Activated CD4-positive, alpha-beta memory T cell treated with anti-CD3 and anti-CD28 coated beads for 36 hours (primary cell): ENCODE measurements at regions not wholly inside any gene's neighbourhood (a gene's known extent, or its start where the extent isn't known, plus 50 kb on each side); places are given as distances from the start of the nearest gene placed in this dataset.

Source experiments
- CTCF ChIA-PET: fragments of 350-600 bp; sonication (Branson Sonifier 250); formaldehyde crosslinking; loops from one replicate; lab custom pipeline; 2021; ENCODE audit warnings: antibody characterized with exemption, inconsistent platforms; lab: Charles Lee
- POLR2A ChIA-PET: fragments of 350-600 bp; sonication (Branson Sonifier 250); formaldehyde crosslinking; loops from one replicate; lab custom pipeline; 2021; ENCODE audit warnings: antibody characterized with exemption; lab: Charles Lee
- DNase-seq: peaks from one replicate; pipeline ENCODE4 v3.0.0-alpha.2; 2020
- H3K27ac Mint-ChIP-seq: one replicate; pipeline ENCODE4 v1.8.0; 2021; ENCODE audit warnings: mixed read lengths
- H3K27me3 Mint-ChIP-seq: one replicate; pipeline ENCODE4 v1.8.0; 2021; ENCODE audit warnings: mixed read lengths
- H3K36me3 Mint-ChIP-seq: one replicate; pipeline ENCODE4 v1.8.0; 2021; ENCODE audit warnings: mixed read lengths
- H3K4me1 Mint-ChIP-seq: one replicate; pipeline ENCODE4 v1.8.0; 2021; ENCODE audit warnings: low read depth, mixed read lengths
- H3K4me3 Mint-ChIP-seq: one replicate; pipeline ENCODE4 v1.8.0; 2021; ENCODE audit warnings: mild to moderate bottlenecking, mixed read lengths
- H3K9me3 Mint-ChIP-seq: one replicate; pipeline ENCODE4 v1.8.0; 2021; ENCODE audit warnings: mixed read lengths
- intact Hi-C: fragments of 100-400 bp; cut with micrococcal nuclease; formaldehyde crosslinking; loops from one replicate; pipeline ENCODE4 v1.15.1; 2023

DNA sequence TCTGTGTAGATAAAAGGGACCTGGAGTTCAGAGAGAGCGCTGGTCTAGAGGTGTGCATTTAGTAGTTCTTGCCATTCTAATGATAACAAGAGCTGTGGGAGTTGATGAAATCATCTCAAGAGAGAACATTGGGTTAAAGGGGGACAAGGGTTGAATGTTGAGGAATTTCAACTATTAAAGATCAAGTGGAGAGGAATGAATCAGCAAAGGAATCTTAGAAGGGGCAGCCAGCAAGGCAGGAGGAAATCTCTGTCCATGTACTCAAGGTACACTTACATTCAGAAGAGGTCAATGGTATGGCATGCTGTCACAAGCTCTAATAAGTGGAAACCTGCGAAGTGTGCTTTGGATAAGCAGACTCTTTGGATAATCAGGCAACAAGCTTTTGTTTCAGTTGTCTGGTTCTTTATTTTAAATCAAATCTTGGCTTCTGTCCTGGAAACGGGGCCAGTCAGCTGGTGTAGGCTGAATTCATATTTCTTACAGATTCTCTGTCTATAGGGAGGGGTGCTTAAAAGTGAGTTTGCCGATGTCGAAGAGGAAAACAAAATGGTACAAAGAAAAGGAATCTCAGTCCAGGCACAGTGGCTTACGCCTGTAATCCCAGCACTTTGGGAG, 320.5 kb upstream of the CD180 start:
- DNase-seq = no peak
- CTCF ChIA-PET = no interaction called here
- Mint-ChIP-seq H3K27me3 (no peaks in the 10 kb centered on the region), H3K4me1 (peaks cover 41% of the 10 kb centered on the region), H3K4me3 (no peak overlapping the region), H3K27ac (no peak overlapping the region), H3K9me3 (no peaks in the 10 kb centered on the region), H3K36me3 (no peaks in the 10 kb centered on the region)
- POLR2A ChIA-PET = no interaction called here
- intact Hi-C loops = loop anchor here (10.0 kb wide), 2 partner anchors 272 to 738 kb away; no protein-coding TSS in a partner anchor

GRCh38 chr5:67515762-67516161, 319.2 kb upstream of the CD180 start:
- intact Hi-C loops = loop anchor here (10.0 kb wide), 2 partner anchors 271 to 739 kb away; no protein-coding TSS in a partner anchor
- Mint-ChIP-seq H3K4me3 (no peak overlapping the region), H3K9me3 (no peaks in the 10 kb centered on the region), H3K27me3 (no peaks in the 10 kb centered on the region), H3K36me3 (no peaks in the 10 kb centered on the region), H3K27ac (no peak overlapping the region), H3K4me1 (peaks cover 42% of the 10 kb centered on the region)
- no peak for DNase-seq
- POLR2A ChIA-PET = no interaction called here
- CTCF ChIA-PET = no interaction called here

DNA sequence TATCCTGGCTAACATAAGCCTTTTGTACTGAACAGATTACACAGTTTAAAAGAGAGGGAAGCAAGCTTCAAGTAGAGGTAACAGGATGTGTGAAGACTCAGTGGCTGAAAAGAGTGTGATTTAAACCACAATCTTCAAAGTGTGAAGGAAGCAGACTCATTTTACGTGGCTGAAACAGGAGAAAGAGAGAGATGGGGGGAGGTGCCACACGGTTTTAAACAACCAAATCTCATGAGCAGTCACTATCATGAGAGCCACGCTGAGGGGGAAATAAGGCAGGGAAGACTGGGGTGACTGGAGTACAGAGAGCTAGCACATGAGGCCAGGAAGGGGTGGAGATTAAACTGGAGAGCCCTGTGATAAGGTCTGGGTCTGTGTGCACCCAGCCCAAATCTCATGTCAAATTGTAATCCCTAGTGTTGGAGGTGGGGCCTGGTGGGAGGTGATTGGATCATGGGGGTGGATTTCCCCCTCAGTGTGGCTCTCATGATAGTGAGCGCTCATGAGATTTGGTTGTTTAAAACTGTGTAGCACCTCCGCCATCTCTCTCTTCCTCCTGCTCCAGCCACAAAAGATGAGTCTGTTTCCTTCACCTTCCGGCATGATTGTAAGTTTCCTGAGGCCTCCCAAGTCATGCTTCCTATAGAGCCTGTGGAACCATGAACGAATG, 318.6 kb upstream of the CD180 start:
- intact Hi-C loops = loop anchor here (10.0 kb wide), 2 partner anchors 270 to 740 kb away; no protein-coding TSS in a partner anchor
- Mint-ChIP-seq H3K27ac (peak overlapping the region; percentile 34), H3K4me3 (no peak overlapping the region), H3K36me3 (no peaks in the 10 kb centered on the region), H3K9me3 (no peaks in the 10 kb centered on the region), H3K27me3 (no peaks in the 10 kb centered on the region), H3K4me1 (peaks cover 42% of the 10 kb centered on the region)
- ChIA-PET CTCF (interaction anchor here (1.0 kb wide), 1 partner anchor 269 kb away, joined by 3 read pairs; no protein-coding TSS in a partner anchor), POLR2A (no interaction called here)
- DNase-seq = peak; percentile 65

DNA sequence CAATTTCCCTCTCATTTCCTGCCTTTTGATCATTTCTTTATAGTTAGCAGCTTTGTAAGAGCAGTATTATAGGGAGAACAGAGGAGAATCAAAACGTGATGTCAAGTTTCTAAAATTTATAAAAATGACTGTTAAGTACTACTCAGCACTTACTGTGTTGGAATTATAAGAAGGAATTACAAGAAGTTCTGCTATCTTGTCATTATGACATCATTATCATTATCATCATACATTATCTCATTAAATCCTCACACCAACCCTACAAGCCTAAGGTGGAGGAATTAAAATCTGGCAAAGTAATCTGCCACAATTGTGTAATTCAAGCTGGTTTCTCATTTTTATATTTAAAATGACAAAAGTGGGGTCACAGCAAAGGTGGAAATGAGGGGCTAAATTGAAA, 316.2 kb upstream of the CD180 start:
- Mint-ChIP-seq H3K36me3 (no peaks in the 10 kb centered on the region), H3K9me3 (no peaks in the 10 kb centered on the region), H3K27ac (no peak overlapping the region), H3K4me3 (no peak overlapping the region), H3K27me3 (no peaks in the 10 kb centered on the region), H3K4me1 (peaks cover 41% of the 10 kb centered on the region)
- intact Hi-C loops = loop anchor here (10.0 kb wide), 2 partner anchors 268 to 742 kb away; no protein-coding TSS in a partner anchor
- ChIA-PET POLR2A (no interaction called here), CTCF (no interaction called here)
- DNase-seq = no peak

GRCh38 chr5:67511911-67512310, 315.3 kb upstream of the CD180 start:
- POLR2A ChIA-PET = no interaction called here
- no peaks in the 10 kb centered on the region for H3K9me3 Mint-ChIP-seq
- peaks cover 41% of the 10 kb centered on the region for H3K4me1 Mint-ChIP-seq
- CTCF ChIA-PET = interaction anchor here (0.6 kb wide), 1 partner anchor 266 kb away, joined by 3 read pairs; no protein-coding TSS in a partner anchor
- DNase-seq = no peak
- no peaks in the 10 kb centered on the region for H3K27me3 Mint-ChIP-seq
- intact Hi-C loops = loop anchor here (10.0 kb wide), 2 partner anchors 267 to 743 kb away; no protein-coding TSS in a partner anchor
- no peaks in the 10 kb centered on the region for H3K36me3 Mint-ChIP-seq
- no peak overlapping the region for H3K27ac Mint-ChIP-seq
- no peak overlapping the region for H3K4me3 Mint-ChIP-seq

GRCh38 chr5:67510204-67510603, 313.6 kb upstream of the CD180 start:
- peaks cover 34% of the 10 kb centered on the region for H3K4me1 Mint-ChIP-seq
- H3K27ac Mint-ChIP-seq = no peak overlapping the region
- DNase-seq = no peak
- no peaks in the 10 kb centered on the region for H3K36me3 Mint-ChIP-seq
- ChIA-PET POLR2A (interaction anchor here (0.6 kb wide), 1 partner anchor 42 kb away, joined by 4 read pairs; no protein-coding TSS in a partner anchor), CTCF (no interaction called here)
- H3K27me3 Mint-ChIP-seq = no peaks in the 10 kb centered on the region
- intact Hi-C loops = loop anchor here (10.0 kb wide), 2 partner anchors 265 to 745 kb away; no protein-coding TSS in a partner anchor
- no peak overlapping the region for H3K4me3 Mint-ChIP-seq
- no peaks in the 10 kb centered on the region for H3K9me3 Mint-ChIP-seq

DNA sequence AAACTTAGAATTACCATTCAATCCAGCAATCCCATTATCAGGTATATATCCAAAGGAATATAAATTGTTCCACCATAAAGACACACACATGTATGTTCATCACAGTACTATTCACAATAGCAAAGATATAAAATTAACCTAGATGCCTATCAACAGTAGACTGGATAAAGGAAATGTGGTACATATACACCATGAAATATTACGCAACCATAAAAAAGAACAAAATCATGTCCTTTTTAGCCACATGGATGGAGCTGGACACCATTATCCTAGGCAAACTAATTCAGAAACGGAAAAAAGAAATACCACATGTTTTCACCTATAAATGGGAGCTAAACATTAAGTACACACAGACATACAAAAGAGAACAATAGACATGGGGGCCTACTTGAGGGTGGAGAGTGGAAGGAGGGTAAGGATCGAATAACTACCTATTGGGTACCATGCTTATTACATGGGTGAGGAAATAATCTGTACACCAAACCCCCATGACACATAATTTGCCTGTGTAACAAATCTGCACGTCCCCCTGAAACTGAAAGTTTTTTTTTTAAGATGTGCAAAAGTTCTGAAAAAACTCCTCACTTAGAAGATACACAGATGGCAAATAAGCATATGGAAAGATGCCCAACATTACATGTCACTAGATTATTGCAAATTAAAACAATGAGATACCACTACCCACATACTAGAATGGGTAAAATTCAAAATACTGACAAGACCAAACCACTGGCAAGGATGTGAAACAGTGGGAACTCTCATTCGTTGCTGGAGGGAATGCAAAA, 313.0 kb upstream of the CD180 start:
- no peak for DNase-seq
- POLR2A ChIA-PET = interaction anchor here (0.6 kb wide), 1 partner anchor 43 kb away, joined by 4 read pairs; no protein-coding TSS in a partner anchor
- Mint-ChIP-seq H3K4me3 (no peak overlapping the region), H3K36me3 (no peaks in the 10 kb centered on the region), H3K27ac (no peak overlapping the region), H3K27me3 (no peaks in the 10 kb centered on the region), H3K9me3 (no peaks in the 10 kb centered on the region), H3K4me1 (peaks cover 28% of the 10 kb centered on the region)
- intact Hi-C loops = loop anchor here (10.0 kb wide), 2 partner anchors 265 to 745 kb away; no protein-coding TSS in a partner anchor
- CTCF ChIA-PET = no interaction called here

DNA sequence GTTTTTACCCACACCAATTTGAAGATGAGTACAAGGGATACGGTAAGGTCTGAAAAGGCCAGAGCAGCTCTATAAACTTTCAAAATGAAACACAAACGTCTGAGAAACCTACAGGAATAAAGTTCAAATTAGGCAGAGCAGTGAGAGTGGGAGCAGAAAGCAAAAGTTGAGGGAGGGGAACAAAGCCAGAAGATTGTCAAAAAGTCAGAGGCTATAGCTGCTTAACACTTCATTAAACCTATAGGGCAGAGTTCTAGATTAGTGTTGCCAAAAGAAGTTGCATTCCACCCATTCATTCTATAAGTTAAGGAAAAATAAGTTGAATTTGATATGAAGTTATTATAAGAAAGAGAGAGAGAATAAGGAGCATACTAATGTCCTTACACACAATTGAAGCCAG, 309.6 kb upstream of the CD180 start:
- intact Hi-C loops = no loop called here
- no peaks in the 10 kb centered on the region for H3K9me3 Mint-ChIP-seq
- CTCF ChIA-PET = no interaction called here

DNA sequence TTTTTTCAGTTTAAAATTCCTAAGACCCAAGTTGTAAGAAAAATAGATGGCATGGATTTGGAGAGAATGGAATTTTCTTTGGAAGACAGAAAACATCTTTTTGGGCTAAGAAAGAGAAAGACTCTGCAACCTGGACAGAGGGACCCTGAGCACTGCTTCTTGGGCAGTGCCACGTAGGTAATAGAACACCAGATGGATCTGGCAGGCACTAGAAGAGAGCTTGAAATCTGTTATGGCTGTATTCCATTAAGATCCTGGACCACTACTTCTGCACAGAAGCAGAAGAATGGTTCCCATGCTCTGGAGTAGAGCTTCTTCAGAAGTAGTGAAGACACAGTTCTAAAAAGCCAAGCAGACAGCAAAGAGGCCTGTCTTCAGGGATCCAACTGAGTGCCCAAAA, 306.4 kb upstream of the CD180 start:
- intact Hi-C loops = no loop called here
- no peak for DNase-seq
- Mint-ChIP-seq H3K4me1 (no peaks in the 10 kb centered on the region), H3K36me3 (no peaks in the 10 kb centered on the region), H3K9me3 (peaks cover 13% of the 10 kb centered on the region), H3K27me3 (no peaks in the 10 kb centered on the region), H3K27ac (no peak overlapping the region), H3K4me3 (no peak overlapping the region)
- POLR2A ChIA-PET = no interaction called here
- CTCF ChIA-PET = interaction anchor here (0.6 to 0.7 kb wide), 2 partner anchors 15 to 994 kb away, joined by 4 to 5 read pairs; no protein-coding TSS in a partner anchor

More for the DNA sequence above, 309.6 kb upstream of the CD180 start:
- no peak for DNase-seq
- POLR2A ChIA-PET = no interaction called here
- H3K27ac Mint-ChIP-seq = no peak overlapping the region
- no peaks in the 10 kb centered on the region for H3K36me3 Mint-ChIP-seq
- no peaks in the 10 kb centered on the region for H3K27me3 Mint-ChIP-seq
- no peak overlapping the region for H3K4me3 Mint-ChIP-seq
- peaks cover 12% of the 10 kb centered on the region for H3K4me1 Mint-ChIP-seq

DNA sequence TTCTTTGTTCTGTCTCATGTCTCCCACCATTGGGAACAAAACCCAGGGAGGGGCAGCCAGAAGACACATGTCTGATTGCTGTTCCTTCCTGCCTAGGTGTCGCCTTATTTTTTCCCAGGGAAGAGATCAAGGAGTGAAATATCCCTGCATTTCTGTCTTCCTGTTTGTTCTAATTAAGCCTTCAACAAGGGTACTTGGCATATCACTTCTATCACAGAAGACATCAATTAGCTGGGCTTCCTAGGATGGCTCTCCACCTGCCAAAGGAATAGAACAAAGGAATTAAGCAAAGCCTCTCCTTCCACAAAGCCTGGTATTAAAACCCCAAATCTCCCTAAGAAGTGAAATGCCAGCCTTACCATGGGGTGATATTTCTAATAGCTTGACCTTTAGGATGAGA, 299.5 kb upstream of the CD180 start:
- DNase-seq = no peak
- Mint-ChIP-seq H3K4me3 (no peak overlapping the region), H3K27me3 (no peaks in the 10 kb centered on the region), H3K27ac (no peak overlapping the region), H3K36me3 (no peaks in the 10 kb centered on the region), H3K9me3 (peaks cover 13% of the 10 kb centered on the region), H3K4me1 (peaks cover 2% of the 10 kb centered on the region)
- ChIA-PET CTCF (no interaction called here), POLR2A (no interaction called here)
- intact Hi-C loops = no loop called here

GRCh38 chr5:67495072-67495471, 298.5 kb upstream of the CD180 start:
- DNase-seq = no peak
- CTCF ChIA-PET = no interaction called here
- POLR2A ChIA-PET = no interaction called here
- Mint-ChIP-seq H3K27ac (no peak overlapping the region), H3K9me3 (peaks cover 7% of the 10 kb centered on the region), H3K4me1 (peaks cover 2% of the 10 kb centered on the region), H3K36me3 (no peaks in the 10 kb centered on the region), H3K4me3 (no peak overlapping the region), H3K27me3 (no peaks in the 10 kb centered on the region)
- intact Hi-C loops = no loop called here
